ENCODE measurements at regions not wholly inside any gene's neighbourhood (a gene's known extent, or its start where the extent isn't known, plus 50 kb on each side); places are given as distances from the start of the nearest gene placed in this dataset.

DNA sequence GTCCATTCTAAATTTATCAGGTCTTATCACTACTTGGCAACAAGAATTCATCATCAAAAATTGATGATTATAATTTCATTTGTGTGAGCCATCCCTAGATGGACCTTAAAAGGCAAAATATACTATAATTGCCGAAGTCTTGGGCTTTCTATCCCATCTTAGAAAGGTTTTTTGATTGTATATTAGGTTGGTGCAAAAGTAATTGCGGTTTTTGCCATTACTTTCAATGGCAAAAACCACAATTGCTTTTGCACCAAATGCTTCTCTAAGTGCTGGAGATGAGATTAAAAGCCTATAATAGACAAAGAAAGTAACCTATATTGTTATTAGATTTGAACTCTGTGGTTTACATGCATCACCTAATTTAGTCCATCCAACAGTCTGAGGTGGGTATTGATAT, 612.9 kb downstream of the ZNF385D start:
- no peaks in the 10 kb centered on the region for H3K27me3 Mint-ChIP-seq
- H3K27ac Mint-ChIP-seq: no peak overlapping the region
- DNase-seq (ENCODE audit: low spot score, unreplicated experiment): no peak
- H3K4me1 Mint-ChIP-seq (ENCODE audit: low read depth): no peaks in the 10 kb centered on the region
- no peak overlapping the region for H3K4me3 Mint-ChIP-seq (ENCODE audit: low read depth)
- TF ChIP-seq, protein P1, sequence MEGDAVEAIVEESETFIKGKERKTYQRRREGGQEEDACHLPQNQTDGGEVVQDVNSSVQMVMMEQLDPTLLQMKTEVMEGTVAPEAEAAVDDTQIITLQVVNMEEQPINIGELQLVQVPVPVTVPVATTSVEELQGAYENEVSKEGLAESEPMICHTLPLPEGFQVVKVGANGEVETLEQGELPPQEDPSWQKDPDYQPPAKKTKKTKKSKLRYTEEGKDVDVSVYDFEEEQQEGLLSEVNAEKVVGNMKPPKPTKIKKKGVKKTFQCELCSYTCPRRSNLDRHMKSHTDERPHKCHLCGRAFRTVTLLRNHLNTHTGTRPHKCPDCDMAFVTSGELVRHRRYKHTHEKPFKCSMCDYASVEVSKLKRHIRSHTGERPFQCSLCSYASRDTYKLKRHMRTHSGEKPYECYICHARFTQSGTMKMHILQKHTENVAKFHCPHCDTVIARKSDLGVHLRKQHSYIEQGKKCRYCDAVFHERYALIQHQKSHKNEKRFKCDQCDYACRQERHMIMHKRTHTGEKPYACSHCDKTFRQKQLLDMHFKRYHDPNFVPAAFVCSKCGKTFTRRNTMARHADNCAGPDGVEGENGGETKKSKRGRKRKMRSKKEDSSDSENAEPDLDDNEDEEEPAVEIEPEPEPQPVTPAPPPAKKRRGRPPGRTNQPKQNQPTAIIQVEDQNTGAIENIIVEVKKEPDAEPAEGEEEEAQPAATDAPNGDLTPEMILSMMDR (IDR thresholded peaks at IDR 0.05; ENCODE audit: unreplicated experiment): no peak
- H3K9me3 Mint-ChIP-seq (ENCODE audit: low read depth): peaks cover 4% of the 10 kb centered on the region
- H3K36me3 Mint-ChIP-seq (ENCODE audit: insufficient read depth): no peaks in the 10 kb centered on the region

DNA sequence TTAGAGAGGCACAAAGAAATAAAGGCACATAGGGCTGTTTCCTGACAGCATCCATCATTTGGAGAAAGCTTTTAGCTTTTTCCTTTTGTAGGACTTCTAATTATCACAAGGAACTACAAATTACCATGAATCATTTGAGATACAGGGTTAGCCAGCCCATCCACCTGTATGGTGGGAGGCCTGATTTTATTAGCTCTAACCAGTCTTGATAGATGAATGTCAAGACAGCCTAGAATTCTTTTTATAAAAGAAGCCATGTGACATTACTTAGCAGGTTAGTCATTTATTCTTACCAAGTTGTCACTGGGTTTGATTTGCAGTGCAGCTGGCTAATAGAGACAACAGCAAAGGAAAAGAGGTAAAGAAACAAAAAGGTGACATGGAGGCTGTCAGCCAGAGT, 618.1 kb downstream of the ZNF385D start:
- peaks cover 13% of the 10 kb centered on the region for H3K9me3 Mint-ChIP-seq (ENCODE audit: low read depth)
- H3K27me3 Mint-ChIP-seq: no peaks in the 10 kb centered on the region
- no peaks in the 10 kb centered on the region for H3K4me1 Mint-ChIP-seq (ENCODE audit: low read depth)
- H3K27ac Mint-ChIP-seq: no peak overlapping the region
- TF ChIP-seq, protein P1 (IDR thresholded peaks at IDR 0.05; ENCODE audit: unreplicated experiment): no peak
- H3K36me3 Mint-ChIP-seq (ENCODE audit: insufficient read depth): no peaks in the 10 kb centered on the region
- no peak overlapping the region for H3K4me3 Mint-ChIP-seq (ENCODE audit: low read depth)
- no peak for DNase-seq (ENCODE audit: low spot score, unreplicated experiment)

DNA sequence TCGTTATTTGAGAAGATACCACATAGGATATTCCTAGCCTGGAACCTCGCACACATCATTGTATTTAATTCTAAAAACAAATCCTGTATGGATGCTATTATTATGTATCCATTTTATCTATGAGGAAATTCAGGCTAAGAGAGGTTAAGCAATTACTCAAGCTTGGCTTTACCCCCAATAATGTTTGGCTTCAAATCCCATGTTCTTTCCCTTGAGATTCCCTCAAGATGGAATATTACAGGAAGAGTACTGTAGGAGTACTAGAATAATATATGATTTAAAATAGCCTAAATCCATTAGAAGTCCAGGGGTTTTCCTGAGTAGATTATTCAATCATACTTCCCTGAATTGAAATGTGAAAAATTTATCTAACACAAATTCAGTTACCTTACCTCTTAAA, 630.2 kb downstream of the ZNF385D start:
- Mint-ChIP-seq H3K27ac (no peak overlapping the region), H3K4me1 (ENCODE audit: low read depth) (no peaks in the 10 kb centered on the region), H3K4me3 (ENCODE audit: low read depth) (no peak overlapping the region), H3K27me3 (no peaks in the 10 kb centered on the region), H3K9me3 (ENCODE audit: low read depth) (peaks cover 5% of the 10 kb centered on the region), H3K36me3 (ENCODE audit: insufficient read depth) (no peaks in the 10 kb centered on the region)
- no peak for DNase-seq (ENCODE audit: low spot score, unreplicated experiment)
- TF ChIP-seq, protein P1 (IDR thresholded peaks at IDR 0.05; ENCODE audit: unreplicated experiment): no peak

DNA sequence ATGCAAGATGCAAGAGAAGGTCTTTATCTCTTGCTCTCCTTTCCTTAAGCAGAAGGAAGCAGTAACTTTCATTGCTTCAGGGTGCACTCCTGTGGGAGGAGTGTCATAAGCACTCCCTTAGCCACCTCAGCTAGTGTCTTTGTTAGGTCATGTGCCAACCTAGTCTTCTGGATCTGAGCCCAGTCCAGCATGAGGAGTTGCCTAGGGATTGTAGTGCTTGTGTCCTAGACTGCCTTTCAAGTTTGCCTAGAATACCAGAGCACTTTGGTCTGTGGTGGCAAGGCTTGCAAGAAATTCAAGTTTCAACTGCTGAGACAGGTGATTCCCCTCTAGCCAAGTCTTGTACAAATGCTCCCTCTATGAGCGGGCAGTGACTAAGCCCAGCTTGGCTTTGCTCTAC, 633.6 kb downstream of the ZNF385D start:
- DNase-seq (ENCODE audit: low spot score, unreplicated experiment): no peak
- no peaks in the 10 kb centered on the region for H3K27me3 Mint-ChIP-seq
- TF ChIP-seq, protein P1 (IDR thresholded peaks at IDR 0.05; ENCODE audit: unreplicated experiment): no peak
- no peak overlapping the region for H3K4me3 Mint-ChIP-seq (ENCODE audit: low read depth)
- no peaks in the 10 kb centered on the region for H3K9me3 Mint-ChIP-seq (ENCODE audit: low read depth)
- H3K27ac Mint-ChIP-seq: no peak overlapping the region
- no peaks in the 10 kb centered on the region for H3K4me1 Mint-ChIP-seq (ENCODE audit: low read depth)
- H3K36me3 Mint-ChIP-seq (ENCODE audit: insufficient read depth): no peaks in the 10 kb centered on the region

DNA sequence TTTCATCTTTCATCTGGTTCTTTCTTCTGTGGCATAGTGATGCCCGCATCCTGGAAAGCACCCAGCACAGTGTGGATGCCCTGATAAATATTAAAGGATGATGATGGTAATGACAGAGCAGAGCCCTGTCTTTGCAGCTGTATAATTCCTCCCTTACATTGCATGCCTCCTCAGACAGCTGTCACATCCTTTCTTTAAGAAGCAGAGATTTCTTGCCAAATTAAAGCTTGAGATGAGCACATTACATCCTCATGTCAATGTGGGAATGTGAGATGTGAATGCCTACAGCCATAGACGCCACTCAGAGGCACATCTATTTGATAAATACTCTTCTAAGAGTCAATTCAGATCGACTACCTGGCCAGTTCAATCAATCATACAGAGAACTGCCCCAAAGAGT, 642.0 kb downstream of the ZNF385D start:
- Mint-ChIP-seq H3K27ac (no peak overlapping the region), H3K9me3 (ENCODE audit: low read depth) (peaks cover 4% of the 10 kb centered on the region), H3K4me1 (ENCODE audit: low read depth) (no peaks in the 10 kb centered on the region), H3K27me3 (no peaks in the 10 kb centered on the region), H3K4me3 (ENCODE audit: low read depth) (no peak overlapping the region), H3K36me3 (ENCODE audit: insufficient read depth) (no peaks in the 10 kb centered on the region)
- TF ChIP-seq, protein P1 (IDR thresholded peaks at IDR 0.05; ENCODE audit: unreplicated experiment): no peak
- no peak for DNase-seq (ENCODE audit: low spot score, unreplicated experiment)

All from progenitor cell of endocrine pancreas (in vitro differentiated cells).